Duodenal mucosa (tissue), 2 donors: ENCODE measurements at regions not wholly inside any gene's neighbourhood (a gene's known extent, or its start where the extent isn't known, plus 50 kb on each side); places are given as distances from the start of the nearest gene placed in this dataset.

Experiments
- H3K27ac ChIP-seq: one replicate; pipeline ENCODE4 v1.7.0; 2013; ENCODE audit warnings: low read depth, low read length
- H3K27me3 ChIP-seq, 2 donors: one replicate each; pipeline ENCODE4 v1.7.0; 2013; ENCODE audit warnings: low read length in 2 of 2, control low read depth in 1 of 2; ENCODE audit not compliant: insufficient read depth in 2 of 2, control insufficient read depth in 1 of 2
- H3K36me3 ChIP-seq, 2 donors: one replicate each; pipeline ENCODE4 v1.7.0; 2013; ENCODE audit warnings: low read length in 2 of 2, control low read depth in 1 of 2; ENCODE audit not compliant: insufficient read depth in 2 of 2, control insufficient read depth in 1 of 2
- H3K4me1 ChIP-seq, 2 donors: one replicate each; pipeline ENCODE4 v1.7.0; 2013; ENCODE audit warnings: low read length in 2 of 2, control low read depth in 1 of 2; ENCODE audit not compliant: insufficient read depth in 2 of 2, control insufficient read depth in 1 of 2
- H3K4me3 ChIP-seq, 2 donors: one replicate each; pipeline ENCODE4 v1.7.0; 2013; ENCODE audit warnings: low read length in 2 of 2, low read depth in 1 of 2
- H3K9ac ChIP-seq, 2 donors: one replicate each; pipeline ENCODE4 v1.7.0; 2013; ENCODE audit warnings: low read length in 2 of 2, low read depth in 1 of 2
- H3K9me3 ChIP-seq, 2 donors: one replicate each; pipeline ENCODE4 v1.7.0; 2013; ENCODE audit warnings: low read length in 2 of 2, control low read depth in 1 of 2; ENCODE audit not compliant: control insufficient read depth in 1 of 2

DNA sequence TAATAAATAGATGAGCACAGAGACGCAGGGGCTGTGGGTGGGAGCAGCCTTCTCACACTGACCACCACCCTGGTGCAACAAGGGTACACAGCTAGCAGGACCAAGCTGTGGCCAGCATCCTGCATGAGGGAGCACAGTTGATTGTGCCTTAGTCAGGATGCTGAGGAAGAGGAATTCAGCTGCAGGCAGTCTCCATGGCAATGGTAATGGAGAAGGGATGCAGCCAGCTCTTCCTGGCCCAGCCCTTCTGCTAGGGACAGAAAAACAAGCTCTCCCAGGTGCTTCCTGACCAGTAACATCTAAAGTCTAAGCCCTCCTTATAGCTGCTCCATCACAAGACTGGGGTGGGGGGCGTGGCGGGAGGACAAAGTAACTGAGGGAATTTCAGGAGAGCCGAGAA, 363.5 kb downstream of the BUD13 start:
- H3K36me3 ChIP-seq = no peaks in the 10 kb centered on the region
- H3K9ac ChIP-seq = no peak overlapping the region
- no peaks in the 10 kb centered on the region for H3K27me3 ChIP-seq
- no peak overlapping the region for H3K27ac ChIP-seq
- H3K4me1 ChIP-seq = no peaks in the 10 kb centered on the region
- no peak overlapping the region for H3K4me3 ChIP-seq
- H3K9me3 ChIP-seq = no peaks in the 10 kb centered on the region

DNA sequence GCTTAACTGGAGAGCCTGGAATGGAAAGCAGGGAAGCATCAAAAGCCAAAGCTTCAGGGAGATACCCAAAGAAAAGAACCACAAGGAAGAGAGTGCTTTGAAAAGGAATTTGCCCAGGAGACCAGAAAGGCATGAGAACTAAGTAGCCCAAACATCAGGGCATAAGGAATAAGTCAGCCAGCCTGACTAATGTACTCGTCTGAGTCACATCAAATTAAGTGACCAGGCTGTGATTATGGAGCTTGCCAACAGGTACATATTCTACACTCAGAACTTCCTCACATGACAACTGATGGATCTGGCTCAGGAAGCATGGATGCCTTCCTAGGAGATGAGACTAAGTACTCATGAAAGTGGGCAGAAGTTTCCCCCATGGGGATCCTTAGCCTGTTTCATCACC, 366.7 kb downstream of the BUD13 start:
- Histone ChIP-seq H3K27ac (no peak overlapping the region), H3K27me3 (no peaks in the 10 kb centered on the region), H3K36me3 (no peaks in the 10 kb centered on the region), H3K4me3 (no peak overlapping the region), H3K9ac (no peak overlapping the region), H3K4me1 (no peaks in the 10 kb centered on the region), H3K9me3 (no peaks in the 10 kb centered on the region)

DNA sequence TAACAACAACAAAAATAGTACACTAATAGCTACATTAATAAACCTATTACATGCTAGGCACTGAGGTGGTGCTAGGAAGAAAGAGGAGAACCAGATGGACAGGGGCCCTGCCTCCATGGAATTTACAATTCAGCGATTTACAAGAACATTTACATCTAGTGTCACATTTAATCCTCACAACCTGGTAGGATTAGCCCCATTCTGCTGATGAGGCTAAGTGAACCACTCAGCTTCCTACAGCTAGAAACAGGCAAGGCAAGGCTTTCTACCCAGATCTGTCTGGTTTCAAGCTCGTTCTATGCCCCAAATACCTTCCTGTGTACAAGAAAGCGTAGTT, 368.4 kb downstream of the BUD13 start:
- no peaks in the 10 kb centered on the region for H3K4me1 ChIP-seq
- H3K9me3 ChIP-seq = no peaks in the 10 kb centered on the region
- H3K27ac ChIP-seq = no peak overlapping the region
- H3K4me3 ChIP-seq = no peak overlapping the region
- H3K9ac ChIP-seq = no peak overlapping the region
- no peaks in the 10 kb centered on the region for H3K36me3 ChIP-seq
- no peaks in the 10 kb centered on the region for H3K27me3 ChIP-seq

DNA sequence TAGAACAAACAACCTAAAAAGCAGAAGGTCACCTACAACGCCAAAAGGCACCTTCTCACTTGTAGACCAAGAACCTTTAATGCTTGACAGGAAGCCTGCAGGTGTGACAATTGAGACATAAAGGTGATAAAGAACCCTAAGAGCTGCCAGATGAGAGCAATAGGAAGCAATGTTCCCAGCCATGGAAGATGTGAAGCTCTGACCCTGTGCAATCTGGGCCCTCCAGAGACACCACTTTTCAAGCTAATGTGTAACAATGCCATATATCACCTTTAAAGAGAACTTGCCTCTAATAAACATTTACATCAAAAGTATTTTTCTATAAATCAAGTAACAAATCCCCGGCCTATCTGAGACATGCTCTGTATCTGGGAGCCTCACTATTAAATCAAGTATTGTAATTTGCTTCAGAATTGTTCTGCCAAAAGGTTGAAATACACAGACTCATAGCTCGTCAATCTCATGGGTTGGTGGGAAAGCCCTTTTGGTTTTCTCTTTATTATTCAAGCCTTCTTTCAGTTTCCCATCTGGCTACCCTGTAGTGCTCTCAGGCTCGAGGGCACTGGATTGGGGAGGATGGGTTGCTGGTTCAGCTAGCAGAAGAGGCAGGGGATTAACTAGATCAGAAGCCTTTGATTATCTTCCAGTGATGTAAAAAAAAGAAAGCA, 368.9 kb downstream of the BUD13 start:
- Histone ChIP-seq H3K4me1 (no peaks in the 10 kb centered on the region), H3K9me3 (no peaks in the 10 kb centered on the region), H3K27me3 (no peaks in the 10 kb centered on the region), H3K36me3 (no peaks in the 10 kb centered on the region), H3K9ac (no peak overlapping the region), H3K4me3 (no peak overlapping the region), H3K27ac (no peak overlapping the region)

DNA sequence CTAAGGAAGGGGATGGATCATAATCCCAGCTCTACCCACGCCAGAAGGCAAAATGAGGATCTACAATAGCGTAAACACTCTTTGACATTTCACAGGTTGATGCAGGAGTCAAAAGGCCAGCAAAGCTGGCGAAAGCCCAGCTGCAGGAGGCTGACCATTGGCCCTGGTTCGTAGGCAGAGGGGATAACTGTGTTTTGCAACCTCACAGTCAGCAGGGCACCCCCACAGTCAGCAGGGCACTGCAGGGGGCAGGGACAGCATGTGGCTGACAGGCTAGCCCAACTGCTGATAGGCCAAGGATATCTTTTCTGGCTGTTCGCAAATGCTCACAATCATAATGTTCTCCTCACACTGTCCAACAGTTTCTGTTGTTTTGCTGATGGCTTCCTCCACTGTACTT, 372.7 kb downstream of the BUD13 start:
- no peaks in the 10 kb centered on the region for H3K27me3 ChIP-seq
- H3K4me1 ChIP-seq = no peaks in the 10 kb centered on the region
- H3K36me3 ChIP-seq = no peaks in the 10 kb centered on the region
- no peak overlapping the region for H3K9ac ChIP-seq
- H3K27ac ChIP-seq = no peak overlapping the region
- H3K9me3 ChIP-seq = no peaks in the 10 kb centered on the region
- H3K4me3 ChIP-seq = no peak overlapping the region

DNA sequence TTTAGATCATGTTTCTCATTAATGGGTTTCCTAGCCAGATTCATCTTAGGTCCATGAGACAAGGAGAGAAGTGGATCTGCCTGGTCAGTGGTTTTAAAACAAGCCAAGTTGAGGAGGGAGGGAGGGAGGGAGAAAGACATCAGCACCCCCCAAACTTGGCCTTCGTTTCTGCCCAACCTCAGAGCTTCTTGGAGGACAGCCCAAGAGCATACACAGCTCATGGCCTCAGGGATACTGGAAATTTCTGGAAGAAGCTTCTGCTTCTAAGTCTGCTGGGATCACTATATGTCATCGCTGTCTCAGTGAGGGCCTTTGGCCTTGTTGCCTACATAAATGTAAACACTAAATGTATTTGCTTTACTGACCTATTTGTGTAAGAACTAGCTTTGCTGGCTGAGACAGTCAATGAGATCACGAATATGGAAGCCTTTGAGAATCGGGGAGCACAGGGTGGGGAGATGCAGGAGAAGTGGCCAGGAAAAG, 375.1 kb downstream of the BUD13 start:
- no peaks in the 10 kb centered on the region for H3K27me3 ChIP-seq

DNA sequence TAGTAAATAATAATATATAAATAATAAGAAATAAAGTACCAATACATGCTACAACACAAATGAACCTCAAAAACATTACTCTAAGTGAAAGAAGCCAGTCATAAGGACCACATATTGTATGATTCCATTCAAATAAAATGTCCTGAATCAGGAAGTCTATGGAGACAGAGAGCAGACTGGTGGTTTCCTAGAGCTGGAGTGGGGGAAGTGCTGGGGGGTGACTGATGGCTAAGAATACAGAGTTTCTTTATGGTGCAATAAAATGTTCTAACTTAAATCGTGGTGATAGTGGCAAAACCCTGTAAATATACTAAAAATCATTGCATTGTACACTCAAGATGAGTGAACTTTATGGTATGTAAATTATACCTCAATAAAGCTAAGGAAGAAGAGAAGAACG, 376.5 kb downstream of the BUD13 start:
- Histone ChIP-seq H3K27ac (no peak overlapping the region), H3K27me3 (no peaks in the 10 kb centered on the region), H3K9ac (no peak overlapping the region), H3K4me1 (no peaks in the 10 kb centered on the region), H3K9me3 (no peaks in the 10 kb centered on the region), H3K4me3 (no peak overlapping the region), H3K36me3 (no peaks in the 10 kb centered on the region)

More for the DNA sequence above, 375.1 kb downstream of the BUD13 start:
- Histone ChIP-seq H3K36me3 (no peaks in the 10 kb centered on the region), H3K4me3 (no peak overlapping the region), H3K27ac (no peak overlapping the region), H3K4me1 (no peaks in the 10 kb centered on the region), H3K9me3 (no peaks in the 10 kb centered on the region), H3K9ac (no peak overlapping the region)

DNA sequence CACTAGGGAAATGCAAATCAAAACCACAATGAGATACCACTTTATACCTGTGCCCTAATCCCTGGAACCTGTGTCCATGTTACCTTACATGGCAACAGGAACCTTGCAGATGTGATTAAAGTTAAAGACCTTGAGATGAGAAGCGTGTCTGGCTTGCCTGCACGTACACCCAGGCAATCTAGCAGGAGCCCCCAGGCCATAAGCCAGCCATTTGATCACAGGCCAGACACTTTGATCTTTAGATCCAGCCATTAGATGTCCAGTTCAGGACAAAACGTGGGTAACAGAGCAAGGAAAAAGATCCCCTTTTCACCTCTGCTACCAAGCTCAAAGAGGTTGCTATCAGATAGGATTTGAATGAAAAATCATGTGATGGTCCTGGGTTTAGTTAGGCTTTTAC, 378.8 kb downstream of the BUD13 start:
- no peaks in the 10 kb centered on the region for H3K27me3 ChIP-seq
- H3K4me3 ChIP-seq = no peak overlapping the region
- no peaks in the 10 kb centered on the region for H3K9me3 ChIP-seq
- no peaks in the 10 kb centered on the region for H3K4me1 ChIP-seq
- H3K9ac ChIP-seq = no peak overlapping the region
- no peaks in the 10 kb centered on the region for H3K36me3 ChIP-seq
- H3K27ac ChIP-seq = no peak overlapping the region

DNA sequence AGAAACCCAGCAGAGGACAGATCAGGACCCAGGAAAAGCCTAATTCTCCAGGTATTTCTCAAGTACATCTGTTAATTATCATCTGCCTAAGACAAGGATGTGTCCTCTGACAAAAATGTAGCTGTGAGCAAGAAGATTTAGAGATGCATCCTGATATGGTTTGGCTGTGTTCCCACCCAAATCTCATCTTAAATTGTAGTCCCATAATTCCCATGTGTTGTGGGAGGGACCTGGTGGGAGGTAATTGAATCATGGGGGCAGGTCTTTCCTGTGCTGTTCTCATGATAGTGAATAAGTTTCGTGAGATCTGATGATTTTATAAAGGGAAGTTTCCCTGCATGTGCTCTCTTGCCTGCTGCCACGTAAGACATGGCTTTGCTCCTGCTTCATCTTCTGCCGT, 381.8 kb downstream of the BUD13 start:
- no peak overlapping the region for H3K27ac ChIP-seq
- no peaks in the 10 kb centered on the region for H3K27me3 ChIP-seq
- H3K4me1 ChIP-seq = no peaks in the 10 kb centered on the region
- H3K9me3 ChIP-seq = no peaks in the 10 kb centered on the region
- H3K9ac ChIP-seq = no peak overlapping the region
- no peaks in the 10 kb centered on the region for H3K36me3 ChIP-seq
- H3K4me3 ChIP-seq = no peak overlapping the region

DNA sequence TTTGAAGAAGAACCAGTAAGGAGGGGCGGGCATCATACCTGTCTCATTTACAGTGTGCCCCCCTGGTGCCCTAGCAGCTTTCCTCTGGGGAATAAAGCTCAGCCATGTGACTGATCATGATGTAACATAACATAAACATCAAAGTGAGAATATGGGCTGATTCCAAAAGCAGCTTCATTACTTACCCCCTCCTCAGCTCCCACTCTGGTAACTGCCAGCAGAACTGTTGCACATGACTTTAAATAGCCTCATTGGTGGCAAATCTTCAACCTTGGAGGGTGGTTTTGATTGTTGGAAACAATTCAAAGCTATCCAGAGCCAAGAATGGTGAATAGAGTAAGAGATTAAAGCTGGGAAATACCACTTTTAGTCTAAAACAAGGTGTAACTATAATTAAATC, 384.6 kb downstream of the BUD13 start:
- no peak overlapping the region for H3K27ac ChIP-seq
- H3K27me3 ChIP-seq = no peaks in the 10 kb centered on the region
- H3K4me3 ChIP-seq = no peak overlapping the region
- H3K36me3 ChIP-seq = no peaks in the 10 kb centered on the region
- H3K9ac ChIP-seq = no peak overlapping the region
- no peaks in the 10 kb centered on the region for H3K9me3 ChIP-seq
- H3K4me1 ChIP-seq = no peaks in the 10 kb centered on the region

DNA sequence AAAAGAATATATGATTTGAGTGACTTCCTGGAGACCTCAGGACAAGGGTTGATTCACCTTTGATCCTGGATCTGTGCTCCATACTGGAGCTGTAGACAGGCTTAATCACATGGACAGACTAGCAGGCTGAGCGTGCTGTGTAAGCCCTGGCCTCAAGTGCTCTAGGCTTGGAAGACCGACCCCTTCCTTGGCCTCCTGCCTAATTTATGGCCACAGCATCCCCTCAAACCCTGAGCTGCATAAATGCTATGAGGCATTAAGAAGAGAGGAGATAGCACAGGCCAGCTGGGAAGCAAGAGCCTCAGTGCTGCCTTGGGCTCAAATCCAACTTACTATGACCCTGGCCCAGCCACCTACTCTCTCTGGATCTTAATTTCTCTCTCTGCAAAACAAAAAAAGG, 385.1 kb downstream of the BUD13 start:
- H3K27ac ChIP-seq = no peak overlapping the region
- H3K4me1 ChIP-seq = no peaks in the 10 kb centered on the region
- no peak overlapping the region for H3K4me3 ChIP-seq
- no peaks in the 10 kb centered on the region for H3K36me3 ChIP-seq
- H3K27me3 ChIP-seq = no peaks in the 10 kb centered on the region
- no peak overlapping the region for H3K9ac ChIP-seq
- no peaks in the 10 kb centered on the region for H3K9me3 ChIP-seq
